HUES48 (cell line): ENCODE measurements at regions not wholly inside any gene's neighbourhood (a gene's known extent, or its start where the extent isn't known, plus 50 kb on each side); places are given as distances from the start of the nearest gene placed in this dataset.

Source experiments
- H3K27ac ChIP-seq: one replicate; pipeline ENCODE4 v1.7.0; 2013; ENCODE audit warnings: low read depth, low read length, inconsistent platforms
- H3K27me3 ChIP-seq: 2 replicates; pipeline ENCODE4 v1.6.1; 2013; ENCODE audit warnings: mild to moderate bottlenecking, low read length; ENCODE audit not compliant: control insufficient read depth, insufficient read depth
- H3K36me3 ChIP-seq: 2 replicates; pipeline ENCODE4 v1.6.1; 2013; ENCODE audit warnings: low read length; ENCODE audit not compliant: control insufficient read depth, insufficient read depth
- H3K4me1 ChIP-seq: 2 replicates; pipeline ENCODE4 v1.6.1; 2013; ENCODE audit warnings: mild to moderate bottlenecking, low read length; ENCODE audit not compliant: control insufficient read depth, insufficient read depth
- H3K4me3 ChIP-seq: 2 replicates; pipeline ENCODE4 v1.5.1; 2013; ENCODE audit warnings: mild to moderate bottlenecking, low read depth, low read length
- H3K9ac ChIP-seq: 2 replicates; pipeline ENCODE4 v1.6.1; 2013; ENCODE audit warnings: mild to moderate bottlenecking, low read depth, low read length, moderate library complexity
- H3K9me3 ChIP-seq: 2 replicates; pipeline ENCODE4 v1.6.1; 2013; ENCODE audit warnings: low read length; ENCODE audit not compliant: control insufficient read depth, insufficient read depth

- H3K4me3 ChIP-seq, result no peak overlapping the region
- H3K9me3 ChIP-seq, result no peaks in the 10 kb centered on the region
- H3K4me1 ChIP-seq, result peaks cover under 1% of the 10 kb centered on the region
- no peak overlapping the region for H3K9ac ChIP-seq
- no peaks in the 10 kb centered on the region for H3K27me3 ChIP-seq
- no peaks in the 10 kb centered on the region for H3K36me3 ChIP-seq
- no peak overlapping the region for H3K27ac ChIP-seq
Observed at GRCh38 chr4:108328383-108328732, 159.6 kb upstream of the LEF1 start.

DNA sequence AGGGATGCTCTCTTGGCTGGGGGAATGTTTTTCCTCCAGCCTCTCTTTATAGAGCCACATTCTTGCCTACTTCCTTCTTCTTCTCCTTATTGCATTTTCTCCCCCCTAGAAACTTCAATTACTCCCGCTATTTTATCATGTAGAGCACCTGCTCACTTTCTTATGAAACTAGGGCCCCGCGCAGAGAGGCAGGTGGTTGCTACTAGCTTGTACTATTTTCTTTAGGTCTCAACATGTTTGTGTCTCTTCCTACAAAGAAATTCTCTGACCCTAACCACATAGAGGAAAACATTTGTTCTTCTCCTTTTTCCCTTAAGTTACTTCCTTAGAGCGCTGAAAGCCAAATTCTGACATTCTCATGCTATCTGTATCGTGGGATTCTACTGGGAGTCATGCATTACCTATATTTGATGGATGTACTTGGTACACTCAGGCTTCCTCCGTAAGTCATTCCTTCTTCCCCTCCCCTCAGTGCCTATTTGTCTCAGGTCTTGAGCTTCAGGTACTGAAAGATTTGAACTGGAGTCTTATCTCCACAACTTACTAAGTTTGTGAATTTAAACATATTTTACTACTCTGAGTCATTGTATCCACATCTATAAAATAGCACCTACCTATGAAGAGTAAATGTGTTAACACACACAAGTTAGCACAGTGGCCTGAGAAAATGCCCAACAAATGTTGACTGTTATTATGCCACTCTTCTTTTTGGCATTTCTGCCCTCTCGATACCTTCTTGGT, 159.1 kb upstream of the LEF1 start:
- no peaks in the 10 kb centered on the region for H3K4me1 ChIP-seq
- H3K27me3 ChIP-seq, result no peaks in the 10 kb centered on the region
- H3K27ac ChIP-seq, result no peak overlapping the region
- no peak overlapping the region for H3K9ac ChIP-seq
- no peaks in the 10 kb centered on the region for H3K9me3 ChIP-seq
- no peaks in the 10 kb centered on the region for H3K36me3 ChIP-seq
- no peak overlapping the region for H3K4me3 ChIP-seq

- Histone ChIP-seq H3K27me3 (no peaks in the 10 kb centered on the region), H3K4me3 (no peak overlapping the region), H3K9ac (no peak overlapping the region), H3K4me1 (no peaks in the 10 kb centered on the region), H3K27ac (no peak overlapping the region), H3K36me3 (no peaks in the 10 kb centered on the region), H3K9me3 (0 out of 2 replicates have a peak, but pooled peaks cover 2% of the 10 kb centered on the region)
Observed at GRCh38 chr4:108325561-108325960, 156.8 kb upstream of the LEF1 start.

GRCh38 chr4:108324450-108324849, 155.7 kb upstream of the LEF1 start:
- Histone ChIP-seq H3K4me3 (no peak overlapping the region), H3K9ac (no peak overlapping the region), H3K27ac (no peak overlapping the region), H3K36me3 (no peaks in the 10 kb centered on the region), H3K9me3 (0 out of 2 replicates have a peak, but pooled peaks cover 2% of the 10 kb centered on the region), H3K4me1 (no peaks in the 10 kb centered on the region), H3K27me3 (no peaks in the 10 kb centered on the region)

DNA sequence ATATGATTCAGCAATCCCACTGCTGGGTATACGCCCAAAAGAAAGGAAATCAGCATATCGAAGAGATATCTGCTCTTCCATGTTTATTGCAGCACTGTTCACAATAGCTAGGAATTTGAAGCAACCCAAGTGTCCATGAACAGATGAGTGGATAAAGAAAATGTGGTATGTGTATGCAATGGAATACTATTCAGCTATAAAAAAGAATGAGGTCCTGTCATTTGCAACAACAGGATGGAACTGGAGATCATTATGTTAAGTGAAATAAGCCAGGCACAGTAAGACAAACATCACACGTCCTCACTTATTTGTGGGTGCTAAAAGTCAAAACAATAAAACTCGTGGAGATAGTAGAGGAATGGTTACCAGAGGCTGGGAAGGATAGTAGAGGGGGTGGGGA, 153.8 kb upstream of the LEF1 start:
- no peaks in the 10 kb centered on the region for H3K4me1 ChIP-seq
- H3K9me3 ChIP-seq, result 0 out of 2 replicates have a peak, but pooled peaks cover 2% of the 10 kb centered on the region

GRCh38 chr4:108320061-108320460, 151.3 kb upstream of the LEF1 start:
- H3K27me3 ChIP-seq, result no peaks in the 10 kb centered on the region

More for the DNA sequence above, 153.8 kb upstream of the LEF1 start:
- H3K36me3 ChIP-seq, result no peaks in the 10 kb centered on the region
- no peak overlapping the region for H3K27ac ChIP-seq
- H3K9ac ChIP-seq, result no peak overlapping the region
- H3K4me3 ChIP-seq, result no peak overlapping the region
- no peaks in the 10 kb centered on the region for H3K27me3 ChIP-seq

GRCh38 chr4:108317377-108317776, 148.6 kb upstream of the LEF1 start:
- Histone ChIP-seq H3K9me3 (no peaks in the 10 kb centered on the region), H3K27me3 (no peaks in the 10 kb centered on the region), H3K4me3 (no peak overlapping the region), H3K9ac (no peak overlapping the region), H3K27ac (no peak overlapping the region), H3K36me3 (no peaks in the 10 kb centered on the region), H3K4me1 (no peaks in the 10 kb centered on the region)

More at GRCh38 chr4:108320061-108320460, 151.3 kb upstream of the LEF1 start:
- Histone ChIP-seq H3K9me3 (0 out of 2 replicates have a peak, but pooled peaks cover 2% of the 10 kb centered on the region), H3K4me1 (no peaks in the 10 kb centered on the region), H3K4me3 (no peak overlapping the region), H3K36me3 (no peaks in the 10 kb centered on the region), H3K9ac (no peak overlapping the region), H3K27ac (no peak overlapping the region)

DNA sequence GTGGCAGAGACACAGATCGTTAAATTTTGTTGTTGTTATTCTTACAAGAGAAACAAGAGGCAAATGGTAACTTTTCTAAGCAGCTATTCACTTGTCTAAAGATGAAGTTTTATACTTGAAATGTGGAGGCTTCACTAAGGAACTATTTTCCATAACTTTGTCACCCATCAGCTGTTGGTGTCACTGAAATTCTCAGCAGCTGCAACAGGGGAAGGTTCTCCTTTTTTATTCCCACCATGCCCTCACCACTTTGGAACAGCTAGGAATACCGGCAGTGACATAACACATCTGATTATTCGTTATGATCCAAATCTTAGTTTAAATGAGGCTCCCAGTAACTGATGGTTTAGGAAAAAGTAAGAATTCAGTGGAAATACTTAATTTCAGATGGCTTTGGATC, 147.0 kb upstream of the LEF1 start:
- no peak overlapping the region for H3K4me3 ChIP-seq
- H3K27ac ChIP-seq, result no peak overlapping the region
- no peaks in the 10 kb centered on the region for H3K36me3 ChIP-seq
- H3K27me3 ChIP-seq, result no peaks in the 10 kb centered on the region
- H3K4me1 ChIP-seq, result no peaks in the 10 kb centered on the region
- H3K9ac ChIP-seq, result no peak overlapping the region
- no peaks in the 10 kb centered on the region for H3K9me3 ChIP-seq

- no peaks in the 10 kb centered on the region for H3K9me3 ChIP-seq
- H3K4me1 ChIP-seq, result no peaks in the 10 kb centered on the region
- H3K36me3 ChIP-seq, result no peaks in the 10 kb centered on the region
- no peak overlapping the region for H3K9ac ChIP-seq
- no peak overlapping the region for H3K27ac ChIP-seq
- no peaks in the 10 kb centered on the region for H3K27me3 ChIP-seq
- no peak overlapping the region for H3K4me3 ChIP-seq
Observed at GRCh38 chr4:108314900-108315589, 146.3 kb upstream of the LEF1 start.

- Histone ChIP-seq H3K4me1 (no peaks in the 10 kb centered on the region), H3K4me3 (no peak overlapping the region), H3K27ac (no peak overlapping the region), H3K36me3 (no peaks in the 10 kb centered on the region), H3K9me3 (no peaks in the 10 kb centered on the region), H3K27me3 (no peaks in the 10 kb centered on the region), H3K9ac (no peak overlapping the region)
Observed at GRCh38 chr4:108313546-108314339, 145.0 kb upstream of the LEF1 start.

DNA sequence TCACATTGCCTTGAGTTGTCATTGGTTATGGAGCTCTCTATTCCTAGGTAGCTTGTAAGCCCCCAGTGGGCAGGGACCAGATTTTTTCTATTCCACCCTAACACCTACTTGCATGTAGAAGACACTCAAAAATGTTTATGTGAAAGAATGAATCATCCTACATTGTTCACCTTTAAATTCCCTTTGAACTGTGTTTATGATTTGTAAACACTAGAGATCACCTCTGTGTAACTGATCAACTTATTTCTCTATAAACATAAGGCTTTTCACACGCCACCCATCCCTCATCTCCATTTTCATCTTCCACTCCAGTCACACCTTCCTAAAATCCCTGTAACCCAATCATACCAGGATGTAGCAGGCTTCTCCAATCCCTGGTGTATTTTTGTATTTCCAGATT, 142.6 kb upstream of the LEF1 start:
- Histone ChIP-seq H3K9me3 (no peaks in the 10 kb centered on the region), H3K36me3 (no peaks in the 10 kb centered on the region), H3K27ac (no peak overlapping the region), H3K27me3 (no peaks in the 10 kb centered on the region), H3K9ac (no peak overlapping the region), H3K4me1 (no peaks in the 10 kb centered on the region), H3K4me3 (no peak overlapping the region)
